ENCODE measurements at regions not wholly inside any gene's neighbourhood (a gene's known extent, or its start where the extent isn't known, plus 50 kb on each side); places are given as distances from the start of the nearest gene placed in this dataset.

- TF ChIP-seq TSHZ2 (CRISPR knock-in tag; IDR thresholded peaks at IDR 0.05): no peak
- no peak for ATAC-seq
Observed at GRCh38 chr2:147714582-147714981, 130.2 kb upstream of the ACVR2A start.

- TF ChIP-seq TSHZ2 (CRISPR knock-in tag; IDR thresholded peaks at IDR 0.05): no peak
- no peak for TF ChIP-seq ESRRG (CRISPR knock-in tag; IDR thresholded peaks at IDR 0.05)
- no peak for TF ChIP-seq PPARA (CRISPR knock-in tag; IDR thresholded peaks at IDR 0.05; ENCODE audit: borderline replicate concordance)
- no peak for TF ChIP-seq TOX (CRISPR knock-in tag; IDR thresholded peaks at IDR 0.05; ENCODE audit: borderline replicate concordance)
- no peak for TF ChIP-seq ZFP30 (CRISPR knock-in tag; IDR thresholded peaks at IDR 0.05)
- TF ChIP-seq GLIS3 (CRISPR knock-in tag; IDR thresholded peaks at IDR 0.05): no peak
- no peak for TF ChIP-seq ZNF70 (CRISPR knock-in tag; IDR thresholded peaks at IDR 0.05)
- TF ChIP-seq CREB5 (CRISPR knock-in tag; IDR thresholded peaks at IDR 0.05; ENCODE audit: low read depth): no peak
- no peak for TF ChIP-seq CSRNP3 (CRISPR knock-in tag; IDR thresholded peaks at IDR 0.05)
- no peak for TF ChIP-seq BACH2 (CRISPR knock-in tag; IDR thresholded peaks at IDR 0.05; ENCODE audit: borderline replicate concordance)
- no peak for TF ChIP-seq ARNTL (CRISPR knock-in tag; IDR thresholded peaks at IDR 0.05; ENCODE audit: borderline replicate concordance, low read depth)
- no peak for TF ChIP-seq ISL1 (CRISPR knock-in tag; IDR thresholded peaks at IDR 0.05)
- TF ChIP-seq ZFP3 (CRISPR knock-in tag; IDR thresholded peaks at IDR 0.05): no peak
- TF ChIP-seq ZNF8 (CRISPR knock-in tag; IDR thresholded peaks at IDR 0.05): no peak
- TF ChIP-seq PATZ1 (CRISPR knock-in tag; IDR thresholded peaks at IDR 0.05; ENCODE audit: borderline replicate concordance): no peak
- no peak for TF ChIP-seq ZC3H10 (CRISPR knock-in tag; IDR thresholded peaks at IDR 0.05)
- TF ChIP-seq TCF4 (CRISPR knock-in tag; IDR thresholded peaks at IDR 0.05; ENCODE audit: borderline replicate concordance): no peak
- TF ChIP-seq OSR1 (CRISPR knock-in tag; IDR thresholded peaks at IDR 0.05): no peak
- no peak for ATAC-seq
Observed at GRCh38 chr2:147713349-147713748, 131.5 kb upstream of the ACVR2A start.

- ATAC-seq: no peak
- TF ChIP-seq ZFP30 (CRISPR knock-in tag; IDR thresholded peaks at IDR 0.05) (no peak), CSDC2 (CRISPR knock-in tag; IDR thresholded peaks at IDR 0.05) (no peak), ZNF565 (CRISPR knock-in tag; conservative IDR thresholded peaks at IDR 0.05; ENCODE audit: low read depth) (no peak)
Observed at GRCh38 chr2:147712051-147712450, 132.8 kb upstream of the ACVR2A start.
